Osteocyte (in vitro differentiated cells): ENCODE measurements at regions not wholly inside any gene's neighbourhood (a gene's known extent, or its start where the extent isn't known, plus 50 kb on each side); places are given as distances from the start of the nearest gene placed in this dataset.
"Not testable (repeated sequence)": the region's sequence is repeated elsewhere in the genome, so short reads cannot be mapped to it uniquely, and the experiment has no call there.

ENCODE experiments used
- DNase-seq: peaks from one replicate; pipeline ENCODE4 v3.0.0; 2021; ENCODE audit warnings: mixed read lengths; ENCODE audit not compliant: unreplicated experiment; ENCODE audit errors: extremely low spot score
- H3K27ac Mint-ChIP-seq: one replicate; pipeline ENCODE4 v1.8.0; 2021; ENCODE audit warnings: mild to moderate bottlenecking, mixed read lengths; ENCODE audit not compliant: unreplicated experiment
- H3K27me3 Mint-ChIP-seq: one replicate; pipeline ENCODE4 v1.8.0; 2021; ENCODE audit warnings: mixed read lengths; ENCODE audit not compliant: unreplicated experiment
- H3K36me3 Mint-ChIP-seq: one replicate; pipeline ENCODE4 v1.8.0; 2021; ENCODE audit warnings: mixed read lengths; ENCODE audit not compliant: unreplicated experiment
- H3K4me1 Mint-ChIP-seq: one replicate; pipeline ENCODE4 v1.8.0; 2021; ENCODE audit warnings: mixed read lengths; ENCODE audit not compliant: unreplicated experiment
- H3K4me3 Mint-ChIP-seq: one replicate; pipeline ENCODE4 v1.8.0; 2021; ENCODE audit warnings: mild to moderate bottlenecking, moderate library complexity, mixed read lengths; ENCODE audit not compliant: unreplicated experiment
- H3K9me3 Mint-ChIP-seq: one replicate; pipeline ENCODE4 v1.8.0; 2021; ENCODE audit warnings: mixed read lengths; ENCODE audit not compliant: unreplicated experiment
- TF ChIP-seq, protein P1 (sequence below): fragments of 200-600 bp; sonication (generic); IDR thresholded peaks from 2 replicates; pipeline ENCODE4 v1.5.0; 2021; ENCODE audit warnings: antibody characterized with exemption, mild to moderate bottlenecking, moderate library complexity

GRCh38 chr11:39630365-39630764 is 1829.1 kb downstream of the LRRC4C start:
- Mint-ChIP-seq H3K9me3 (peaks cover 12% of the 10 kb centered on the region), H3K4me1 (no peaks in the 10 kb centered on the region), H3K4me3 (no peak overlapping the region), H3K36me3 (no peaks in the 10 kb centered on the region), H3K27me3 (no peaks in the 10 kb centered on the region), H3K27ac (no peak overlapping the region)
- no peak for DNase-seq
- TF ChIP-seq, protein P1, sequence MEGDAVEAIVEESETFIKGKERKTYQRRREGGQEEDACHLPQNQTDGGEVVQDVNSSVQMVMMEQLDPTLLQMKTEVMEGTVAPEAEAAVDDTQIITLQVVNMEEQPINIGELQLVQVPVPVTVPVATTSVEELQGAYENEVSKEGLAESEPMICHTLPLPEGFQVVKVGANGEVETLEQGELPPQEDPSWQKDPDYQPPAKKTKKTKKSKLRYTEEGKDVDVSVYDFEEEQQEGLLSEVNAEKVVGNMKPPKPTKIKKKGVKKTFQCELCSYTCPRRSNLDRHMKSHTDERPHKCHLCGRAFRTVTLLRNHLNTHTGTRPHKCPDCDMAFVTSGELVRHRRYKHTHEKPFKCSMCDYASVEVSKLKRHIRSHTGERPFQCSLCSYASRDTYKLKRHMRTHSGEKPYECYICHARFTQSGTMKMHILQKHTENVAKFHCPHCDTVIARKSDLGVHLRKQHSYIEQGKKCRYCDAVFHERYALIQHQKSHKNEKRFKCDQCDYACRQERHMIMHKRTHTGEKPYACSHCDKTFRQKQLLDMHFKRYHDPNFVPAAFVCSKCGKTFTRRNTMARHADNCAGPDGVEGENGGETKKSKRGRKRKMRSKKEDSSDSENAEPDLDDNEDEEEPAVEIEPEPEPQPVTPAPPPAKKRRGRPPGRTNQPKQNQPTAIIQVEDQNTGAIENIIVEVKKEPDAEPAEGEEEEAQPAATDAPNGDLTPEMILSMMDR, result no peak

DNA sequence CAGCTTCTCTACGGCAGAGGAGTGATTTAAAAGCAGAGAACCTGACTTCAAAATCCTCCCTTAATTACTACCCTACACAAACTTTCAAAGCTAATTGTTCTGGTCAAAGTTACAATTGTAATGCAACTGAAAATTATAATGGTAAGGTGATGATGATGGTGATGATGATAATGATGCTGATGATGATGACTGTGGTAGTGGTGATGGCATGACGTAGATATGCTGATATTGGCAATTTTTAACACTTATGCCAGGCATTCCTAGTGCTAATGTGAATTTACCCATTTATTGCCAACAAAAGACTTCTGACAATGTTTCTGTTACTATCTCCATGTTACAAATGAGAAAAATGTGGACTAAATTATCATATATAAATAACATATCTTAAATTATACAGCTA is 1831.1 kb downstream of the LRRC4C start:
- no peak for DNase-seq
- Mint-ChIP-seq H3K27me3 (no peaks in the 10 kb centered on the region), H3K4me3 (no peak overlapping the region), H3K27ac (no peak overlapping the region), H3K9me3 (peaks cover 12% of the 10 kb centered on the region), H3K36me3 (no peaks in the 10 kb centered on the region), H3K4me1 (no peaks in the 10 kb centered on the region)
- TF ChIP-seq, protein P1, result no peak

GRCh38 chr11:39620309-39620708 is 1839.1 kb downstream of the LRRC4C start:
- not testable (repeated sequence) for H3K4me1 Mint-ChIP-seq, H3K36me3 Mint-ChIP-seq, H3K4me3 Mint-ChIP-seq, DNase-seq, H3K27ac Mint-ChIP-seq, H3K27me3 Mint-ChIP-seq
- H3K9me3 Mint-ChIP-seq, result peaks cover 20% of the 10 kb centered on the region

DNA sequence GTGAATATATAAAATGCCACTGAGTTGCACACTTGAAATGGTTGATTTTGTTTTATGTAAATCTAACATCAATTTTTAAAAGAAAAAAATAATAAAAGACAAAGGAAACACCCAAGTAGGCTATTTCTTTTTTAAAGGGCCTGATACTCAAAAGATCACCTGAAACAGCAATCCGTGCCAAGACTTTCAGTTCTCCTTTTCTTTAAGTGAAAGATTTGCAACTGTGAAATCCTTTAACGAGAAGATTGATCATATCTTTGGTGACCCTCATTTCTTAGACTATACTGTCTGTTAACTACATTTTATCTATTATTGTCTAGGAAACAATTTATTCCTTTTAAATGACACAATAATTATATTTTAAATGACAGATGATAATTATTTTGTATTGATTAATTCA is 1841.5 kb downstream of the LRRC4C start:
- no peaks in the 10 kb centered on the region for H3K4me1 Mint-ChIP-seq
- H3K27ac Mint-ChIP-seq, result no peak overlapping the region
- H3K9me3 Mint-ChIP-seq, result peaks cover 28% of the 10 kb centered on the region
- no peak for DNase-seq
- no peak overlapping the region for H3K4me3 Mint-ChIP-seq
- no peaks in the 10 kb centered on the region for H3K27me3 Mint-ChIP-seq
- TF ChIP-seq, protein P1, result no peak
- no peaks in the 10 kb centered on the region for H3K36me3 Mint-ChIP-seq

DNA sequence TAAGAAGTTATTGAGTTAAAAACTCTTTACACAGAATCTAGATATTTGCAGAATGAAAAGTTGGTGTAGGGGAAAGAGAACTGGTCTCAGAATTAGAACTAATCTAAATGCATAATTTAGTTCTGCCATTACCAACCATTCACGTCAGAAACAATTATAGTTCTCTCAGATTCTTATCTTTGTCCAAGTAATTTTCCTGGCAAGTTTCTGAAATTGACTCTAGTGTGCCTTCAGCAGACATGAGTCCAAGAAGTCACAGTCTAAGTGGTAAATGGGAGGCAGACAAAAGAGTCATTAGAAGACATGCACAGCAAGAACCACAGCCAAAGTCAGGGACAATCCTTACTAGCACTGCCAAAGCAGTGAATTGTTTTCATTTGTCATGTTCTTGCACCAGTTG is 1870.1 kb downstream of the LRRC4C start:
- H3K27me3 Mint-ChIP-seq, result no peaks in the 10 kb centered on the region
- no peaks in the 10 kb centered on the region for H3K36me3 Mint-ChIP-seq
- no peaks in the 10 kb centered on the region for H3K4me1 Mint-ChIP-seq
- H3K9me3 Mint-ChIP-seq, result peaks cover 6% of the 10 kb centered on the region
- TF ChIP-seq, protein P1, result no peak
- H3K4me3 Mint-ChIP-seq, result no peak overlapping the region
- no peak for DNase-seq
- H3K27ac Mint-ChIP-seq, result no peak overlapping the region

GRCh38 chr11:39586036-39586435 is 1873.4 kb downstream of the LRRC4C start:
- TF ChIP-seq, protein P1, result no peak
- no peak overlapping the region for H3K4me3 Mint-ChIP-seq
- H3K36me3 Mint-ChIP-seq, result no peaks in the 10 kb centered on the region
- no peak overlapping the region for H3K27ac Mint-ChIP-seq
- no peaks in the 10 kb centered on the region for H3K27me3 Mint-ChIP-seq
- peaks cover 17% of the 10 kb centered on the region for H3K9me3 Mint-ChIP-seq
- no peak for DNase-seq
- no peaks in the 10 kb centered on the region for H3K4me1 Mint-ChIP-seq
